ENCODE measurements at regions not wholly inside any gene's neighbourhood (a gene's known extent, or its start where the extent isn't known, plus 50 kb on each side); places are given as distances from the start of the nearest gene placed in this dataset.
"Not testable (repeated sequence)": the region's sequence is repeated elsewhere in the genome, so short reads cannot be mapped to it uniquely, and the experiment has no call there.

DNA sequence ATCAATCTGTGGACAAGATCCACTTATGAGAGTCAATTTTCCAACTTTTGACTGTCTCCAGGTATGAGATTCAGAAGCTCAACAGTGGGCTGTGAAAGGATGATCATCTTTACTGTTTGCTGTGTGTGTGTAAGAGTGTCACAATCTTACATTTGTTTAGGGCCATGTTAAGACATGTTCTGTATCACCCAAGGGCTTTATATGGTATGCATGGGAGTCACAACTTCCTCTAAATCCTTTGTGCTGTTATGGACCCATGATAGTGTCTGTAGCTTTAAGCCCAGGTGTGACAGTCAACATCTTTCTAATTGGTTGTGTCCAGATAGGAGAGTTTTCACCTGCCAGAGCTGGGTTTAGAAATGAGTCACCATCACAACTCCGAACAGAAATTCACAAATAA is 70.2 kb downstream of the ZNF726 start:
- TF ChIP-seq, protein P1, sequence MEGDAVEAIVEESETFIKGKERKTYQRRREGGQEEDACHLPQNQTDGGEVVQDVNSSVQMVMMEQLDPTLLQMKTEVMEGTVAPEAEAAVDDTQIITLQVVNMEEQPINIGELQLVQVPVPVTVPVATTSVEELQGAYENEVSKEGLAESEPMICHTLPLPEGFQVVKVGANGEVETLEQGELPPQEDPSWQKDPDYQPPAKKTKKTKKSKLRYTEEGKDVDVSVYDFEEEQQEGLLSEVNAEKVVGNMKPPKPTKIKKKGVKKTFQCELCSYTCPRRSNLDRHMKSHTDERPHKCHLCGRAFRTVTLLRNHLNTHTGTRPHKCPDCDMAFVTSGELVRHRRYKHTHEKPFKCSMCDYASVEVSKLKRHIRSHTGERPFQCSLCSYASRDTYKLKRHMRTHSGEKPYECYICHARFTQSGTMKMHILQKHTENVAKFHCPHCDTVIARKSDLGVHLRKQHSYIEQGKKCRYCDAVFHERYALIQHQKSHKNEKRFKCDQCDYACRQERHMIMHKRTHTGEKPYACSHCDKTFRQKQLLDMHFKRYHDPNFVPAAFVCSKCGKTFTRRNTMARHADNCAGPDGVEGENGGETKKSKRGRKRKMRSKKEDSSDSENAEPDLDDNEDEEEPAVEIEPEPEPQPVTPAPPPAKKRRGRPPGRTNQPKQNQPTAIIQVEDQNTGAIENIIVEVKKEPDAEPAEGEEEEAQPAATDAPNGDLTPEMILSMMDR (IDR thresholded peaks at IDR 0.05): not testable (repeated sequence)
- not testable (repeated sequence) for TF ChIP-seq POLR2AphosphoS5 (IDR thresholded peaks at IDR 0.05)

Measured in gastroesophageal sphincter (tissue), 3 donors.